ENCODE measurements at regions not wholly inside any gene's neighbourhood (a gene's known extent, or its start where the extent isn't known, plus 50 kb on each side); places are given as distances from the start of the nearest gene placed in this dataset.

DNA sequence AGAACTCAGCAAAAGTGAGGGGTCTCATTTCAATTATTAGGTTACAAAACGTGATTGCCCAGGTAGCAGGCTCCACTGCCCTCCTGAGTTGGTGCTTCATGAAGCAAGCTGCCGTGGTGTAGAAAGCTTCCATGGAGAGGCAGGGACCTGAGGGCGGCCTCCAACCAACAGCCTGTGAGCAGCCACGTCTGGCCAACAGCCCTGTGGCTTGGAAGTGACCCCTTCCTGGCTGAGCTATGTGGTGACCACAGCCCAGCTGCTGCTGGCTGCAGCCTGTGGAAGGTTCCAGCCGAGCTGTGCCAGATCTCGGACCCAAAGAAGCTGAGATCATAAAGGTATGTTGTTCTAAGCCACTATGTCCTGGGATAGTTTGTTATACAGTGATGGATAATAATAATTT, 122.5 kb upstream of the KLF6 start:
- no peaks in the 10 kb centered on the region for H3K9me3 Mint-ChIP-seq
- no peak overlapping the region for H3K27ac Mint-ChIP-seq
- H3K4me1 Mint-ChIP-seq, result peaks cover 19% of the 10 kb centered on the region
- H3K4me3 Mint-ChIP-seq, result no peak overlapping the region
- ATAC-seq (replicated peaks), result no peak
- no peaks in the 10 kb centered on the region for H3K27me3 Mint-ChIP-seq
- no peaks in the 10 kb centered on the region for H3K36me3 Mint-ChIP-seq (ENCODE audit: low read depth)

DNA sequence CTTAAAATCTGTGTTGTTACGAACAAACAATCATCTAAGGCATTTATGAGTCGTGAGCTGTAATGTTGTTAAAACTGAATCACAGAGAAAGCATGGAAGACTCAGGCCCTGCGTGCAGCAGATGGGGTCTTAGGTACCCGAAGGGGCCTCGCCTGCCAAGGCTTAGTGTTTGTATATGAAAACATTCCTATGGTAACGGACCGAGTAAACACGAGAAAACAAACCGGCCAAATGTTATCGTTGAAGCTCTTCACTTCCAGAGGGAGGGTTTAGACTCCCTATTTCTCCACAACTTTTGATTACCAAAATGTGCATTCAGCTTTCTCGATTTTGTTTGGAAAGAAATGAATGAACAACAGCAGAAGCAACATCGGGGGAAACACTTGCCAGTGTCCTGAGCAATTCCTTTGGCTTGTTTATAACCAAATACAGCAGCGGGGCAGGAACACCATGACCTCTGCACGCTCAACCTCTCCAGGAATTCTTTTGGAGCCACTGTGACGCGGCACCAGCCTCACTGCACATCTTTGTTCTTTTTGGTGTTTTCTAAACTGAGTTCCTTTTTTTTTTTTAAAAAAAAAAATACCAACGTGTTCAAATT, 121.6 kb upstream of the KLF6 start:
- no peak for ATAC-seq (replicated peaks)
- H3K27me3 Mint-ChIP-seq, result no peaks in the 10 kb centered on the region
- no peaks in the 10 kb centered on the region for H3K36me3 Mint-ChIP-seq (ENCODE audit: low read depth)
- peak overlapping the region; percentile 10 for H3K27ac Mint-ChIP-seq
- H3K4me1 Mint-ChIP-seq, result peaks cover 26% of the 10 kb centered on the region
- no peak overlapping the region for H3K4me3 Mint-ChIP-seq
- no peaks in the 10 kb centered on the region for H3K9me3 Mint-ChIP-seq

DNA sequence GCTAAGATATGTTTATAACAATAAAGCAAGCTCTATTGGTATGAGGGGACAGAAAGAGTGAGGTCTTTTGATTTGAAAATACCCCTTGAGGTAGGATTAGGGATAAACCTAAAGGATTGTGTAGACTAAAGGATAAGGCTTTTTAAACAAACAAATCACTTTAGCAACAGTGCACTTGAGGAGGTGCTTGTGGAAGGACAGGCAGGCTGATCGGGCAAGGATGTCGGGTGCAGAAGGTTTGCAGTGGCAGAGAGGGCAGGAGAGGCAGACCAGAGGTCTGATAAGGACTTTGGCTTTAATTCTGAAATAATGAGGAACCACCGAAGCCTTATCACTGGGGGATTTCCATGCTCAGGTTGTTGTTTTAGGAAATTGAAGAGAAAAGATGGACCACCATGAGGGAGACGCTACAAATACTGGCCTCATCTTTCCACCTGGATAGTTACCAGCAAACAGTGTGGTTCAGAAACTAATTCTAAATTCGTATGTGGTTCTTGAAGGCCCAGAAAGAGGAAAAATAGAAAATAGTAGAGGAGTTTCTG, 119.5 kb upstream of the KLF6 start:
- ATAC-seq (replicated peaks), result no peak
- Mint-ChIP-seq H3K27me3 (no peaks in the 10 kb centered on the region), H3K9me3 (no peaks in the 10 kb centered on the region), H3K27ac (peak overlapping the region; percentile 88), H3K36me3 (ENCODE audit: low read depth) (no peaks in the 10 kb centered on the region), H3K4me3 (no peak overlapping the region), H3K4me1 (peaks cover 31% of the 10 kb centered on the region)

DNA sequence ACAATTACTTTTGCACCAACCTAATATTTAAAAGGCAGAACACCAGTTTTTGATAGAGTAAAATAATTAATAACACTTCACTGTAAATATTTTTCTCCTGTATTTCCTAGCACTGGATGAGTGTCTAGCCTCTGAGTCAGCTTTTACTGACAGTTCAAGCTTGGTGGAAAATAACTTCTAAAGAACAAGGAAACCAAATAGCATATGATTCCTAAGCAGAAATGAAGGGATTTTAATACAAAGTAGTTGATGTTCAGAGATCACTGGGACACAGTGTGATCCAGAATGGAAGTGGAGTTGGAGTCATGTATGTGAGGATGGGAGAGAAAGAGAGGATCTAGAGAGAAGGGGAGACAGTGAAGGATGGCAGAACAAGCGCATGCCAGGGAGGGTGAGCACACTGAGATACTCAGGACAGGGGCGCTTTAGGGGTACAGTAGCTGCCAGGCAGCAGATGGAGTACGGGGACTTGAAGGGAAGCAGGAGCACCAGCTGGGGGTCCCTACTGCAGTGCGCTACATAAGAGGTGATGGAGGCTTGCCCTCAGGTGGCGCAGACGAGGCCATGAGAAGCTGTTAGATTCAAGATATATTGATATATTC, 117.9 kb upstream of the KLF6 start:
- peaks cover 31% of the 10 kb centered on the region for H3K4me1 Mint-ChIP-seq
- no peaks in the 10 kb centered on the region for H3K9me3 Mint-ChIP-seq
- H3K27me3 Mint-ChIP-seq, result no peaks in the 10 kb centered on the region
- ATAC-seq (replicated peaks), result peak; percentile 45
- H3K27ac Mint-ChIP-seq, result peak overlapping the region; percentile 90
- peak overlapping the region; percentile 59 for H3K4me3 Mint-ChIP-seq
- H3K36me3 Mint-ChIP-seq (ENCODE audit: low read depth), result no peaks in the 10 kb centered on the region

DNA sequence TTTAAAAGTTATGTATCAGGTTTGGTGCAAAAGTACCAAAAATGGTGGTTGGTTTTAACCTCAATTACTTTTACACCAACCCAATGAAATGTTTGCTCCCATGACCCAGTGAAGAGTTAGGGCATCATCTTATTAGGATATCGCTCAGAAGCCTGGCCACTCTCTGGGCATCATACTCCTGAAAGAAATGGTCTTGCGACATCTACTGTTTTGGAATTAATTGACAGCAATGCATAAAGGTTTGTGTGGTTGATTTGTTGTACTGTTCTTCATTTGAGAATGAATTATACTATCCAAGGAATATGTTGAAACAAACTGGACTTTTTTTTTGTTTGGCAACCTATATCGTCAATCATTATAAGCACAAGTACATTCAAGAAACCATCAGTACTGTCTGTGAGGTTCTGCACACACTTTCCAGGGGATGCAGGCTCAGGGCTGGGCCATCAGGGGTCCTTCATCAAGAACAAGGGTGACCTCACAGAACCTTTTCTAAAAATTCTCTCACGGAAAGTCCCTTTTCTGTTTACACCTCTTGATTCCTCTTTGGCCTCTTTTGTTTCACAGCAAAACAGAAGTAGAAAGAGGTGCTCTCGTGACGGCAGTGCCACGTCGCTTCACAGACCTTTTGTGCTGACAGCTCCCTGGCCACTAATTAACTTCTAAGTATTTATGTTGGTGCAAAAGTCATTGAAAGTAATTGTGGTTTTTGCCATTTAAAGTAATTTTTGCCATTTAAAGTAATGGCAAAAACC, 117.2 kb upstream of the KLF6 start:
- peak; percentile 78 for ATAC-seq (replicated peaks)
- Mint-ChIP-seq H3K27me3 (no peaks in the 10 kb centered on the region), H3K27ac (peak overlapping the region; percentile 90), H3K4me1 (peaks cover 32% of the 10 kb centered on the region), H3K4me3 (peak overlapping the region; percentile 59), H3K9me3 (no peaks in the 10 kb centered on the region), H3K36me3 (ENCODE audit: low read depth) (no peaks in the 10 kb centered on the region)

DNA sequence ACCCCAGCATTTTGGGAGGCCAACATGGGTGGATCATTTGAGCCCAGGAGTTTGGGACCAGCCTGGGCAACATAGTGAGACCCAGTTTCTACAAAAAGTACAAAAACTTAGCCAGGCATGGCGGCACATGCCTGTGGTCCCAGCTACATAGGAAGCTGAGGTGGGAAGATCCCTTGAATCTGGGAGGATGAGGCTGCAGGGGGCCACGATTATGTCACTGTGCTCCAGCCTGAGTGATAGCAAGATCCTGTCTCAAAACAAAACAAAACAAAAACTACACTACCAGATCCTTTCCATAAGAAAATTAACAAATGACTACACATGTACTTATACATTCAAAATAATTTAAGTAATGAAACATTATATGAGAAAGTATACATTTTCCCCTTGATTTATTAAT, 116.4 kb upstream of the KLF6 start:
- Mint-ChIP-seq H3K9me3 (no peaks in the 10 kb centered on the region), H3K27ac (peak overlapping the region; percentile 90), H3K4me3 (peak overlapping the region; percentile 59), H3K36me3 (ENCODE audit: low read depth) (no peaks in the 10 kb centered on the region), H3K4me1 (peaks cover 36% of the 10 kb centered on the region), H3K27me3 (no peaks in the 10 kb centered on the region)
- ATAC-seq (replicated peaks), result peak; percentile 56

DNA sequence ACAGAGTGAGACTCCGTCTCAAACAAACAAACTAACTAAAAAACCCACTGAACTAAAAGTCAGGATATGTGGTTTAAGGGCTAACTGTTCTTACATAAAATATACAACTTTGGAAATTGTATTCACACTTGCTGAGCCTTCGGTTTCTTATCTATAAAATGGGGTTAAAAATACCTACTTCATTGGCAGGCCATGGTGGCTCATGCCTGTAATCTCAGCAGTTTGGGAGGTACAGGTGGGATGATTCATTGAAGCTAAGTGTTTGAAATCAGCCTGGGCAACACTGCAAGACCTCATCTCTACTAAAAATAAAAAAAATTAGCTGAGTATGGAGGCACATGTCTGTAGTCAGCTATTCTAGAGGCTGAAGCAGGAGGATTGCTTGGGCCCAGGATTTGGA, 115.4 kb upstream of the KLF6 start:
- Mint-ChIP-seq H3K9me3 (no peaks in the 10 kb centered on the region), H3K36me3 (ENCODE audit: low read depth) (no peaks in the 10 kb centered on the region), H3K27ac (peak overlapping the region; percentile 90), H3K27me3 (no peaks in the 10 kb centered on the region), H3K4me1 (peaks cover 37% of the 10 kb centered on the region), H3K4me3 (no peak overlapping the region)
- ATAC-seq (replicated peaks), result peak; percentile 25

DNA sequence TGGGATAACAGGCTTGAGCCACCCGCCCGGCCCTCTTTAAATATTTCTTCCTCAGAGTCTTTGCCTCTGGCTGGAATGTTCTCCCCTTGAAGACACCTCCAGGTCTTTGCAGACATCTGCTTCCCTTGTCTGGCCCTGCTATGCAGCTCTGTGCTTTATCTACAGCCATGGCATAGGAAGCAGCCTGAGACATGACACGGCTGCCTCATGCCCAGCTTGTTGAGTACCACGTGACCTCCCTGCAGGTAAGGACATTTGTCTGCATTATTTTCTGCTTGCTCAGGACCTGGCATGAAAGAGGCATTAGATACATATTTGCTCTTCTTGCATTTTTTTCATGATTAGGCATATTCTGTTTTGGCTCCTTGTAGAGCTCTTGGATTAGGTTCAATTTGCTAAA, 113.8 kb upstream of the KLF6 start:
- Mint-ChIP-seq H3K27ac (no peak overlapping the region), H3K27me3 (no peaks in the 10 kb centered on the region), H3K4me3 (no peak overlapping the region), H3K36me3 (ENCODE audit: low read depth) (no peaks in the 10 kb centered on the region), H3K9me3 (no peaks in the 10 kb centered on the region), H3K4me1 (peaks cover 38% of the 10 kb centered on the region)
- no peak for ATAC-seq (replicated peaks)

DNA sequence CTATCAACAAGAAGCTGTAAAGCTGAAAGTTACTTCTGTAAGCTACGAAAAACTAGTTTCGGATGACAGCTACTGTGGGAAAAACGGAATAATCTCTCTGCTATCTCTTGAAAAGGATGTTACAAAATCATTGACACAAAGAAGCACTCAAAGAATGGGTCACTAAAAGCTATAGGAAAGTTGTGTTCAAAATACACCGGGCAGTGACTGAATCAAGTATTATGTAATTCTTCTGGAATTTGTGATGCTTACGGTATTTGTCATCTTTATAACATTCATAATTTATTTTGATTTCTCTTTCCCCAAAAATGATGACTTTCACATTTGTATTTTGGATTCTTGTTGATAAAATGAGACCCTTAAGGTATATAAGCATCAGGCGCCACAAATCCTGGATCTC, 112.1 kb upstream of the KLF6 start:
- no peaks in the 10 kb centered on the region for H3K27me3 Mint-ChIP-seq
- H3K27ac Mint-ChIP-seq, result peak overlapping the region; percentile 24
- peaks cover 36% of the 10 kb centered on the region for H3K4me1 Mint-ChIP-seq
- no peaks in the 10 kb centered on the region for H3K9me3 Mint-ChIP-seq
- ATAC-seq (replicated peaks), result no peak
- H3K4me3 Mint-ChIP-seq, result no peak overlapping the region
- H3K36me3 Mint-ChIP-seq (ENCODE audit: low read depth), result no peaks in the 10 kb centered on the region

DNA sequence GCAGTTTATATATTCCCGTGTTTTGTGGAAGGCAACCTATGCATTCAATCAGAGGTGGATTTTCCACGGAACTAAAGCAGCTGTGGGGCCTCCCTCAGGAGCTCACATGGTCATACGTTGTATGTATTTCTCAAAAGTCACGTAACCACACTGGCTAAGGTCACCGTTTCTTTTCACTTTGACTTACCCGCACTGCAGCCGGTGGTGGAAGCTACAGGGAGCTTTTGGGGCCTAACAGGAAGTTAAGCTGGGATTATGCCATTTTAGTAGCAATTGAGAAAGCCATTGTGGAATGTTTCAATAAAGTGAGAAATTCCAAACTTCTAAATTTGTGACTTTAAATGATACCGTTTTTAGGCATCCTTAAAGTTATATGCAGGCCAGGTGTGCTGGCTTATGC, 111.2 kb upstream of the KLF6 start:
- Mint-ChIP-seq H3K27me3 (no peaks in the 10 kb centered on the region), H3K27ac (peak overlapping the region; percentile 89), H3K9me3 (no peaks in the 10 kb centered on the region), H3K4me1 (peaks cover 31% of the 10 kb centered on the region), H3K4me3 (peak overlapping the region; percentile 20), H3K36me3 (ENCODE audit: low read depth) (no peaks in the 10 kb centered on the region)
- ATAC-seq (replicated peaks), result peak; percentile 20

DNA sequence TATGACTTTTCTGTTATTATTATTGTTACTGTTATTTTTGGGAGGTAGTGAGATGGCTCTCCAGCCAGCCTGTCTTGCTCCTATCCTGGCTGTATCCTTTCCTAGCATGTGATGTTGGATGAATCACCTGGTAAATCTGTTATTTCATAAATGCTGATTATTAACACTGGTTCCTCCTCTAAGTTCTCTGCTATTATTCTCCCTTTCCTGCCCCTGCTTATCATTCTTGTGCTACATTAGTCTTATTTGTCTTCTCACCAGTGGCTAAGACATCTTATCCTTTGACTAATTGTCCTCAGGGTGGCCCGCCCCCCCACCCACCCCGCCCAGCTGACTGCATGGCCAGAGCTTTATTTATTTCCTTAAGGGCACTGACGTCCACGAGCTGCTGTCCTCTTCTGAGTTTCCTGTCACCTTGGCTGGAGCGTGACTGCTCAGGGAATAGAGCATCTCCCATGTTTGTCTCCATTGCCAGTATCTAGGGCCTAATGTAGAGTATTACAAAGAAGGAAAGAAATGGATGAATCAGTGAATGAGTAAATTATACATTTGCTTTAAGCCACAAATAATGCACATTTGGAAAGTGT, 110.1 kb upstream of the KLF6 start:
- no peaks in the 10 kb centered on the region for H3K36me3 Mint-ChIP-seq (ENCODE audit: low read depth)
- peak overlapping the region; percentile 89 for H3K27ac Mint-ChIP-seq
- ATAC-seq (replicated peaks), result peak; percentile 64
- no peaks in the 10 kb centered on the region for H3K9me3 Mint-ChIP-seq
- peaks cover 37% of the 10 kb centered on the region for H3K4me1 Mint-ChIP-seq
- peak overlapping the region; percentile 20 for H3K4me3 Mint-ChIP-seq
- H3K27me3 Mint-ChIP-seq, result no peaks in the 10 kb centered on the region

DNA sequence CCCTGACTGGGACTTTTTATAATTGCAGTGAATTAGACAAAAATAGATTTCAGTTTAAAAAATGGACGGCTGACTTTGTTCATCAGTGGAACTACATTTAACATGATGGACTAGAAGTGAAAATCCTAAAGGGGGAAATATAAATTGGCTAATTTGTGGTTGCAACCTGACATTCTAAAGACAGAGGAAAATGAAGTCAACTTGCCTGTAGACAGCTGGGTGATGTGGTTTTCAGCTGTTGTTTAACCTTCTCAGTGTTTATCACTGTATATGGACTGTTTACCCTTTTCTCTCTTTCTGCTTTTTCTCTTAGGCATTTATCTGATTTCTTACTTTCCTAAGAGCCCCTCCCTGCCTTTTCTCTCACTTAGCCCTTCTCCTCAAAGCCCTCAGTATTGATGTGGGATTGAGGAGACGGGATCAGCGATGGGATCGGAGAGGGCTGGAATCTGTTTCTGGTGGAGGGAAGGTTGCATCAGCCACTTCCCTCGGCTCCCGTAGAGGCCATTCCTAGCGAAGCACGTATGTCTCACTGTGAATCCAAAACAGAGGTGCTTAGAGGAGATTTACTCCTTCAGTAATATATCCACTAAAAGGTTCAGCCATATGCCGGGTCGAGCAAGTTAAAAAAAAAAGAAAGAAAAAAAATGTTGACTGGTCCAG, 109.0 kb upstream of the KLF6 start:
- peak; percentile 30 for ATAC-seq (replicated peaks)
- H3K9me3 Mint-ChIP-seq, result no peaks in the 10 kb centered on the region
- H3K36me3 Mint-ChIP-seq (ENCODE audit: low read depth), result no peaks in the 10 kb centered on the region
- peak overlapping the region; percentile 68 for H3K4me3 Mint-ChIP-seq
- H3K27me3 Mint-ChIP-seq, result no peaks in the 10 kb centered on the region
- H3K4me1 Mint-ChIP-seq, result peaks cover 41% of the 10 kb centered on the region
- H3K27ac Mint-ChIP-seq, result peak overlapping the region; percentile 89

DNA sequence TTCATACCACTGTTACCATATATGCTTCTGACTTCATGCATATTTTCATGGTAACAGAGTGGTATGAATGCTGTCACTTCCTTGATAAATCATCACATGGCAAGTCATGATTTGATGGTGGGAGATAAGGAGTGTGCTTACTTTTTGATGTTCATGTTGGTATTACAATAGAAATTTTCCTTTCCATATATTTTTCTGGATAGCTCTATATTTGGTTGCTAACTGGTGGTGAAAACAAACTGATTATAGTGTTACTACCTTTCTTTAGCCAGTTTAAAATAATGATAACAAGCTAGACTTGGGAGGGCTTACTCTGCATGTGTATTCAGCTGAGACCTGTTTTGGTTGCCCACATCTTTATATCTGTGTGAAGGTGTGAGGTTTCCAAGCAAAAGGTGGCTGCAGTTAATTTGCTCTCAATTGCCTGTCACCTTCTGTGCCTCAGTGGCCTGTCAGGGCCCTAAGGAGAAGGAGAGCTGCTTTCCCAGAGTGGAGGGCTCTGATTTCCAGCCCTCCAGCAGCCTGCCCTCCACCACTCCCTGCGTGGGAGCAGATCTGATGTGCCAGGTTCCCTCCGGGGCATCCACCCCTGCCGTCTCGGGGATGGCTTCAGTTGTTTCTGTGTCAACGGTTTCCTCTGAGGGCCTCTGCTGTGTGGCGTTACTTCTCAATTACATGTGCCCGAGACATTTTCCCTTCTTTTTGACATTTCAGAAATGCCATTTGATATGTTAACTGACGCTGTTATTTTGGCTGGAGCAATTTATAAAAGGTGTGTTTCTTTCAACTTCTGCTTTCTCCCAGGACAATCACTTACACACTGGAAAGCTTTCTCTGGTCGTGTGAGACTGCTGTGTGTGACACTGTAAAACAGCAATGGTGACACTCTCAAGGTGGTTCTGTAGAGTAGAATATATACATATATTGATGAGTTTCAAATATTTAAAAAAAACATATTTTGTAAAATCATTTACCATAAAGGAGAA, 107.7 kb upstream of the KLF6 start:
- H3K36me3 Mint-ChIP-seq (ENCODE audit: low read depth), result no peaks in the 10 kb centered on the region
- ATAC-seq (replicated peaks), result peak; percentile 54
- no peaks in the 10 kb centered on the region for H3K9me3 Mint-ChIP-seq
- H3K27ac Mint-ChIP-seq, result peak overlapping the region; percentile 89
- peaks cover 47% of the 10 kb centered on the region for H3K4me1 Mint-ChIP-seq
- H3K4me3 Mint-ChIP-seq, result peak overlapping the region; percentile 68
- H3K27me3 Mint-ChIP-seq, result no peaks in the 10 kb centered on the region

Measured in activated T-helper 17 cell treated with anti-CD3 and anti-CD28 coated beads, Interleukin-2, amount 50 U/mL, for 72 hours (primary cell).